NCI-H187 treated with DMSO at 0.1 percent for 48 hours (cell line): ENCODE measurements at regions not wholly inside any gene's neighbourhood (a gene's known extent, or its start where the extent isn't known, plus 50 kb on each side); places are given as distances from the start of the nearest gene placed in this dataset.
"Not testable (repeated sequence)": the region's sequence is repeated elsewhere in the genome, so short reads cannot be mapped to it uniquely, and the experiment has no call there.

Experiments
- DNase-seq: peaks from one replicate; lab custom pipeline; 2025; lab: John Stamatoyannopoulos, UW

- DNase-seq = no peak
Measured at GRCh38 chr11:116335891-116336290, 436.9 kb downstream of the BUD13 start.

- DNase-seq = no peak
Measured at GRCh38 chr11:116335078-116335477, 437.7 kb downstream of the BUD13 start.

- DNase-seq = no peak
Measured at GRCh38 chr11:116334596-116334995, 438.2 kb downstream of the BUD13 start.

GRCh38 chr11:116333001-116333535 is 439.7 kb downstream of the BUD13 start:
- DNase-seq = no peak

- no peak for DNase-seq
Measured at GRCh38 chr11:116332391-116332790, 440.4 kb downstream of the BUD13 start.

- DNase-seq = no peak
Measured at GRCh38 chr11:116331381-116331780, 441.4 kb downstream of the BUD13 start.

- no peak for DNase-seq
Measured at GRCh38 chr11:116330439-116331185, 442.2 kb downstream of the BUD13 start.

- no peak for DNase-seq
Measured at GRCh38 chr11:116329354-116330090, 443.3 kb downstream of the BUD13 start.

GRCh38 chr11:116328851-116329250 is 443.9 kb downstream of the BUD13 start:
- no peak for DNase-seq

- no peak for DNase-seq
Measured at GRCh38 chr11:116328391-116328790, 444.4 kb downstream of the BUD13 start.

- no peak for DNase-seq
Measured at GRCh38 chr11:116326146-116326545, 446.6 kb downstream of the BUD13 start.

GRCh38 chr11:116325247-116325646 is 447.5 kb downstream of the BUD13 start:
- DNase-seq = no peak

- DNase-seq = not testable (repeated sequence)
Measured at GRCh38 chr11:116324077-116324476, 448.7 kb downstream of the BUD13 start.

- no peak for DNase-seq
Measured at GRCh38 chr11:116317212-116317611, 455.6 kb downstream of the BUD13 start.

GRCh38 chr11:116314006-116314405 is 458.8 kb downstream of the BUD13 start:
- DNase-seq = no peak

- no peak for DNase-seq
Measured at GRCh38 chr11:116312570-116313391, 460.0 kb downstream of the BUD13 start.

- no peak for DNase-seq
Measured at GRCh38 chr11:116311206-116311605, 461.6 kb downstream of the BUD13 start.

- no peak for DNase-seq
Measured at GRCh38 chr11:116310698-116311097, 462.1 kb downstream of the BUD13 start.

- DNase-seq = no peak
Measured at GRCh38 chr11:116310226-116310625, 462.6 kb downstream of the BUD13 start.

GRCh38 chr11:116309446-116309845 is 463.3 kb downstream of the BUD13 start:
- DNase-seq = no peak

- DNase-seq = no peak
Measured at GRCh38 chr11:116302756-116303155, 470.0 kb downstream of the BUD13 start.

- DNase-seq = no peak
Measured at GRCh38 chr11:116301141-116301540, 471.6 kb downstream of the BUD13 start.
